Left kidney (tissue), 1 donor: ENCODE measurements at regions not wholly inside any gene's neighbourhood (a gene's known extent, or its start where the extent isn't known, plus 50 kb on each side); places are given as distances from the start of the nearest gene placed in this dataset.

Experiments used
- DNase-seq: peaks from one replicate; pipeline ENCODE4 v3.0.0-alpha.2; 2013

DNA sequence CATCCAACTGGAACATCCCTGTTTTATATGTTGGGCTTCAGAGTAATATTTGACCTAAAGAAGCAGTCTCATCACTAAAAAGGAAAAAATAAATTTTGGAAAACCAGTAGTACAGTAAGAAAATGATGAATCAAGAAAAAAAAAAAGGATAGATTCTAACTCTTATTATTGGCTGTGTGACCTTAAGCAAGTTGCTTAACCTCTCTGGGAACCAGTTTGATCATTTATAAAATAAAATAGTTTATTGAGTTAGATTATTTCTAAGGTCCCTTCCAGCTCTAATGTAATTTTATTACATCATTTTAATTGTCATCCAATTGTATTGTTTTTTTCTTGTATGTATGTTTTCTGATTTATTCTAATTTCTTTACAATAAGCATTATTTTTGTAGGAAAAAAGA is 127.0 kb downstream of the PRELID2 start:
- DNase-seq = no peak

DNA sequence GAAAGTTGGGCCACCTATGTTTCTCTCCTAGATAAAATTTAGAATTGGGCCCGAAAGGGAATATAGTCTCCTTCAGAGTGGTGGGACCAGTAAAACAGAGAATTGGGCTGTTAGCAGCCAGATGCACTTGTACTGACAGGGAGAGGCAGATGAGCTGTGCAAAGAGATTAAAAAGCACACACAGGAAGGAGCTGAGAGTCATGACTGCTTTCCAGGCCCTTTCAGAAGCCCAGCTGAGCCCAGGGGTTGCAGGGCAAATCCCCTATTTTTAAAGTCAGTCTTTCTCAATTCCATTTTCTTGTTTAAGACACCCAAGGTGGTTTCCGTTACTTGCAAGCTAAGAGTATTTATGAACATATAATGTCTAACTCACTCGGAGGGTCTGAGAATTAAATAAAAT is 130.4 kb downstream of the PRELID2 start:
- DNase-seq = no peak

DNA sequence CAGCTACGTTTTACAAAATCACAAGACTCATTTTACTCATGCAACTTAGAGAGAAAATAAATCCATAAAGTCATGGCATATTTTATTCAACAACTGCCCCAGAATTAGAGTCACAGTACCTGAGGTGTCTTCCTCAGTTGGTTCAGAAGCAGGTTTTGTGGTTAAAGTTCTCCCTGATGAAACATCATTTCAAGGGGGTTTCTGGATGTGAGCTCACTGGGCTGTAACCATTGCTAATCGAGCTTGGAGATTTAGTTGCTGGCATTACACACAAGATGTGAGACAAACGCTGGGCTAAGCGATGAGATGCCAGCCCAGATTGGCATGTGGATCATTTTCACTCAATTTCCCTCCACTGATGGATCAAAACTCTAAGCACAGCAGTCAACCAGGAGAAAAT is 131.3 kb downstream of the PRELID2 start:
- DNase-seq = no peak

DNA sequence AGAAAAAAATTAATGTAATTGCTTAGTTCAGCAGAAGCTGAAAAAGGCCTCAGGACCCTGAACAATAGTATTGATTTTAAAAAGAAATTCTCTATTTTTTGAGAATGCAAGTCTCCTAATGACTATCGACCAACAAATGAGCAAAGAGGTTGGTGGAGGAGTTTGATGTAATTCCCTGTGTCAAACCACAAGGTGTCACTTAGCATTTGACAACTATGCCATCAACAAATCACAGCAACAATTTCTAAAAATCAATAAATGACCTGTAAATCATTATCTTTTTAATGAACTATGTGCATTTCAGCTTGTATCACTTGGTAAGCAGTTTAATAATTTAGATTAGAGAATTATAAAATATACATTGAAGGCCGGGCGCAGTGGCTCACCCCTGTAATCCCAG is 133.7 kb downstream of the PRELID2 start:
- DNase-seq = no peak

DNA sequence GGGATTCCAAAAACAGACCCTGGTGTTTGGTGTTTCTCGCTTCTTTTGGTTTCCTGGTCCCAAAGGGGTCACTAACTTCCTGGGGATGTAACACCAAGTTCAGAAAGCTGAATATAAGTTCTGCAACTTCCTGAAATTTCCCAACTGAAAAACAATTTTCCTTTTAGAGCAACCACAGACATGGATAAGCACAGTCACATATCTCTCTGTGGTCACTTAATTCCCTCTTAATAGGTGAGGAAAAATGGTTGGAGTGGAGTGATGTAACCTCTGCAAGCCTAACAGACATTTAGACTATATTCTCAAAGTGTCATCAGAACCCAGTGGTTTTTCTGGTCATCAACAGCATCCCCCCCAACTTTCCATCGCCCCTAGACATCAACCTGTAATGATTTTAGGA is 135.3 kb downstream of the PRELID2 start:
- no peak for DNase-seq

DNA sequence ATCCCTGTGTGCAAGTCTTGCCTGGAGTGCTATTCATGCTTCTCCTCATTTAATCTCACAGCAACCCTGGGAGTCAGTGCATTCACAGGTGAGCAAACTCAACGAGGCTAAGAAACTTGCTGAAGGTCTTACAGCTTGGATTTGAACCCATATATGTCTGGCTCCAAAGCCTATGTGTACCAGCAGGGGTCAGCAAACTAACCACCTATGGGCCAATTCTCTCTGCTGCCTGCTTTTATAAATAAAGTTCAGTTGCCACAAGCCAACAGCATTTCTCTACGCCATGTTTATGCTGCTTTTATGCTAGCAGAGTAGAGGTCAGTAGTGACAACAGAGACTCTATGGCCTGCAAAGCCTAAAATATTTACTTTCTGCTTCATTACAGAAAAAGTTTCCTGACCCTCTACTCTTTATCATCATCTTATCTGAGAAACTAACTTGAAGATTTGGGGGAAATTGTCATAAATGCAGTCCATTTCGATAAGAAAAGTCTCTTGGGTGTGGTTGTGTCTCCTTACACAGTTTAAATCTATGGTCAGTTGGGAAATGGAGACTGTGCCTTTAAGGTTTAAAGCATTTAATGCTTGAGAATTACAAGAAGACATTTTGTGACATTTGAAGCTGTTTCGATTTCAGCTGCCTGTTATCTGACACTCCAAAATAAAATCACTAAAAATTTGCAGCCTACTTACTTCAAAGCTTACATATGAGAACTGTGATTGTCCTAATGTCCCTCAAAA is 137.7 kb downstream of the PRELID2 start:
- no peak for DNase-seq

DNA sequence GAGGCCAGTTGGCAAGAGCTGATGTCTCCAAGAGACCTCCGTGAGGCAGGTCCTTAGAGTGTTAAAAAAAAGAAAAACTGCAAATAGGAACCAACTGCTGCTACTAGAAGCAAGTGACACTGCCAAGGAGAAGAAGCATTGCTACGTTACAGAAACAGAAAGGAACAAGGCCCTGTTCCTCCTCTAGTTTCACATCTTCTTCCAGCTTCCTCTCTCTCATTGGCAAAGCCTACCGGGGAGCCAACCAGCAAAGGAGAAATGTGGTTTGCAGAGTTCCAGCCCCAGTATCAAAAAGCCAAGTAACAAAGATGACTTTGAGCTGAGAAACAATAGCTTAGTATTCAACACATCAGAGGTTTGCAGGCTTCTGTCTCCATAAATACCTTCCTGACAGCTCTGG is 145.9 kb downstream of the PRELID2 start:
- no peak for DNase-seq

DNA sequence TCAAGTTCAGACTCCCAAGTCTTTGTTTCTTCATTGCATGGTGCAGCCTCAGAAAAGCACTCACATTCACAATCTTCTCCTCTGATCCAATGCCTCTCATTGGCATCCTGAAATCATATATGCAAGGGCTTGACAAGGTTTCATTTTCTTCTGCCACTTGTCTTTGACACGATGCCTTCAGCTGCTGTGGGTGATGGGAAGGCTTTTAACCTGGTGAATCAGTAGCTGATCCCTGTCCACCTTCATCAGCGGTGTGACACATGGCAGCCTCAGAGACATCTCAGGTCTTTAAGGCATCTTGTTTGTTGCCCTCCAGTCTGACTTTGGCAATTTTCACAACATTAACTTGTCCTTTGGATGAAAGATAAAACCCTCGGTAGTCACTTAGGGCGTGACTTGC is 147.2 kb downstream of the PRELID2 start:
- DNase-seq = no peak

DNA sequence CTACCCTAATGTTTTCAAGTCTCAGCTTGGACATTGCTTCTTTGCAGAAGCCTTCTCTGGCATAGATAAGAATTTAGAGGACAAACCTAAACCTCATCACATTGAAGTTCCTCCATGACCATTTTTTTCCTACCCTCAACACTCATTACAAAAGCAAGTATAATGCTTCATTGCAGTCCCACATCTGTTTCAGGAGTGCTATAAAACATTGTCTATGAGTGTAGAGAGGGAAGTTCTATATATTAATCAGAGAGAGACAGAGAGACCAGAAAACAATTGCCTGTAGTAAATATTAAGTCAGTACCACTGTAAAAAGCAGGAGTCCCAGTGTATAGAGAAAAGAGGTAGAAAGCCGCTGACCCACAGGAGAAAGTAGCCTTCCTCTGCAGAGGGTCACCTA is 149.7 kb downstream of the PRELID2 start:
- no peak for DNase-seq

DNA sequence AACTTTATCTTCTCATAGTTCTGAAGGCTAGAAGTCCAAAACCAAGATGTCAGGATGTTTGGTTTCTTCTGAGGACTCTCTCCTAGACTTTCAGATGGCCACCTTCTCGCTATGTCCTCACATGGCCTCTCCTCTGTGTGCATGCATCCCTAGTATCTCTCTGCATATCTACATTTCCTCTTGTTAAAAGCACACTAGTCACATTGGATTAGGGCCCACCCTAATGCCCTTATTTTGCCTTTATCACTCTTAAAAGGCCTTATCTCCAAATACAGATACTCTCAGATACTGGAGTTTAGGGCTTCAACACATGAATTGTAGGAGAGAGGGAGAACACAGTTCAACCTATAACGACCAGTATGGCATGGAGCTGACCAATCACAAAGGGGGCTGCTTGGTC is 151.7 kb downstream of the PRELID2 start:
- no peak for DNase-seq

DNA sequence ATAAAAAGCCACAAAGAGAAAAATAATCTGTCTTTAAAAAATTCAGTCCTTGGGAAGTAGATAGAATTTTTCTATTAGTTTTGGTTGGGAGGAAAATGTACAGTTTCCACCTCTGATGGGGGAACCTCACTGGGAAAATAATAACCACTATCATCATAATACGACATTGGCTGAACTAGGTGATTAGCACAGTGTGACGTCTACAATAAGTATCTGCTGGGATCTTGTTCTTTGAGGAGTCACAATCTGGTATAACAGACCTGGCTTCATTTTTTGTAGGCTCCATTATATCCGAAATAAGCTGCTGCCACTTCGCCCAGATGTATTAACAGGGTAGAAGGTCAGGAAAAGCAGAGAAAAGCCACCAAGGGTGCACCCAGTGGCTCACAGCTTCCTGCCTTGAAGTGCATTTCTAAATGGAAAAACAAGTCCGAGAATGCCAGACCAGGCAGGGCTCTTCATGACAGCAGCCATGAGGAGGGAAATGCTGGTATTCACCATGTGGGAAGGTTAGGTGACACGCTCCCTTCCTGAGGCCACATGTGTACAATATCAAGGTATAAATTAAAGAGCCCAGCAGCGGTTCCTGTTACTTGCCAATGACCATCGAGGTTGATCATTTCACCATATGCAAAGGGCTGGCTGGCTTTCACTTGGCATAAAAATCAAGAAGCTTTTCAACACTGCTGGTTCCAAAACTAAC is 152.8 kb downstream of the PRELID2 start:
- DNase-seq = no peak

DNA sequence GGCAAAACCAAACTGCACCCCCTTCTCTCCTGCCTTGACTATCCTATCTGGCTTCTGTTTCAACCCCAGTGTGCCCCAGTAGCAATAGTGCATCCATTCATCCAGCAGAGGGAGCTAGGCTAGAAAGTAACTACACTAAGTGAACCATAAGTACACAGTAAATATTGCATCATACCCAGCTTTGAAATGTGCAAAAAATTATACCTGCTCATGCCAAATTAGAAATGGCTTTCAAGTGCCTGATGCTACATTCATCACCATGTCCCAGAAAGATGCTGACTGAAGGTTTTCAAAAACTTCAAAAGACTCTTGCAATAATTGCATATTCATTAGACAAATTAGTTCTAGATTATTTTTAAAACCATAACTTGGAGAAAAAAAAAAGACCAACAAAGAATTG is 153.5 kb downstream of the PRELID2 start:
- no peak for DNase-seq

DNA sequence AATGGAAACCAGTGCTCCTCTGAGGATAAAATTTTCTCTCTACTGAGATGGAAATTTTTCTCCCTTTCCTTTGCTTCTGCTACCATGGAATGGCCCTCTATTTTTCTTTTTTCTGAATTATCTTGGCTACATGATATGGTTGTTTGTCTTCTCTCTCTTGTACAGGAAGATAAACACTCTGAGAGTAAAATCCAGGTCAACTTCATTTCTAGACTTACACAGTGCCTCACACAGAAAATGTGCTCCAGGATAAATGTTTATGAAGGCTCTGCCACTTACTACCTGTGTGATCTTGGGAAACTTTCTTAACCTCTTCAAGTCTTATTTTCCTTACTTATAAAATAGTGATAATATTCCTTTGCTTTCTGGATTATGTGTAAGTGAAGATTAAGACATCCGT is 153.9 kb downstream of the PRELID2 start:
- no peak for DNase-seq

DNA sequence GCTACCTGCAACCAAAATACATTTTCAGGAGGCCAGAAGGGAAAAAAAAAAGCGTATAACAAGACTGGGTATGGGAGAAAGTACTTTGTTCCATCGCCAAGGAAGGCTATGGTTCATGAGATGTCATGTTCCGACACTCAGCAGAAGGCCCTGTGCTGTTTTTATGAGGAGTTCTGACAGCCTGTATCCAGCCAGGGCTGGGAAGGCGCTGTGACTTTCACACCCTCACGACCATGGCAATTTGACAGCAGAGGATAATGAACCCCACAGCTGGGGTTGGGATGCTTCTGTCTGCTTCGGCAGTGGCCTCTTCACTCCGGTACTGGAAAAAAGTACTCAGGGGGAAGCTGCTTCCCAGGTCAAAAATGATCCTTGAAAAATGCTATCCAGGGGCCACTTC is 154.4 kb downstream of the PRELID2 start:
- DNase-seq = no peak

DNA sequence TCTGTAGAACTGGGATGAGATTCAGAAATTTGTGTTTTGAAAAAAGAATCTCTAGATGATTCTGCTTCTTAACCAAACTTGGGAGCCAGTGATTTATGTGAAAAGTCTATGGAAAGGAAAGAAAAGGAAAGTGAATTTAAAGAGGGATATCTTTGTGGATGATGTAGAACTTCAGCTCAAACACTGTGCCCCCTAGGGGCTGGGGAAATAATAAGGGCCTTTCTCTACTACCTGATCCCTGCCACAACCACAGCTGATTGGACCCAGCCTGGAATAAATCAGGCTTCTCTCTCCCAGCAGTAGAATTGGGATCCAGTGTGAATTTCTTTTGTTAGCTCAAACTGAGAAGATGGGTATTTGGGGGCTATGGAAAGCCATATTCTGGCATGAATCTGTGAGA is 155.0 kb downstream of the PRELID2 start:
- no peak for DNase-seq

DNA sequence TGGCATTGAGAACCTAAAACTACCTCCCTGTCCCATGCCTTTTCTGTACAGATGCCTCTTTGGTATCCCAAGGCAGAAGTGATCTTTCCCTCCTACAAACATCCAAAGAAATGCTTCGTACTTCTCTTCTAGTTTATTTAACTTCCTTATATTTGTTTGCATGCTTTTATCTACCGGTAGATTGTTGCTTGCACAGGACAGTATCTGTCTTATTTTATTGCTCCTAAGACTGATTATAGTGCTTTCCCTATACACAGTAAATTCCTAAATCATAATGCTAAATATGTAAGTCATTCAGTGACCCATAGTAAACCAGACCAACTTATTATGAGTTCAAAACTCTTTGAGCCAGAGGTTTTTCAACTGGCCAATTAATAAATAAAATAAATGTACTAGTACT is 156.9 kb downstream of the PRELID2 start:
- DNase-seq = no peak

DNA sequence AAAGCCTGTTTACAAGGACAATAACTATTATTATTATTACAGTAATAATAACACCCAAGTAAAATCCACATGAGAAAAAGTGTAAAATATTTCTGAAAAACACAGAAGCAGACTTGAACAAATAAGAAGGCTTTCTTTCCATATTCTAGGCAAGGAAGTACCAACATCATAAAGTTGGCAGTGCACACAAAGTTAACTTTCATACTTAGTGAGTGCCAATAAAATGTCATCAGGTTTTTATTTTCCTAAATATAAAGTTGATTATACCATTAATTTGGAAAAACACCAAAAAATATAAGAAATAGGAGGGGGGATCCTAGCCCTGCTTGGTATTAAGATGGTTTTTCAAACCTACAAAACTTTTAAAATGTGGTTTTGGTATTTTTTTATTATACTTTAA is 161.4 kb downstream of the PRELID2 start:
- no peak for DNase-seq

DNA sequence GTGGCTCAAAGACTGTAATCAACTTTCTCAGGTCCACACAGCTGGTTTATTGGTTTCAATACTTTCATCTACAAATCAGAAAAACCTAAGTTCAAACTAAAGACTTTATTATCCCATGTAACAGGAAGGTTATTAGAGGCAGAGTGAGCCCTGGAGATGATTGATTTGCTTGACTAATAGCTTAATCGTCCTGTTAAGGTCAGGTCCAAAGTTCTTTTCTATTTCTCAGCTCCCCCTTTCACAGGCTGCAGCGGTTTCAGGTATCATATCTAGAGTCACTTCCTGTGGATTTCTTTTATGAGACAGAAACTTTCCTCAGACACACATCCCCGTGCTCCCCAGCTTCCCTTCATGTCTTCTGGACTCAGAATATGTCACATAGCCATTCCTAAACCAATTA is 166.4 kb downstream of the PRELID2 start:
- no peak for DNase-seq

DNA sequence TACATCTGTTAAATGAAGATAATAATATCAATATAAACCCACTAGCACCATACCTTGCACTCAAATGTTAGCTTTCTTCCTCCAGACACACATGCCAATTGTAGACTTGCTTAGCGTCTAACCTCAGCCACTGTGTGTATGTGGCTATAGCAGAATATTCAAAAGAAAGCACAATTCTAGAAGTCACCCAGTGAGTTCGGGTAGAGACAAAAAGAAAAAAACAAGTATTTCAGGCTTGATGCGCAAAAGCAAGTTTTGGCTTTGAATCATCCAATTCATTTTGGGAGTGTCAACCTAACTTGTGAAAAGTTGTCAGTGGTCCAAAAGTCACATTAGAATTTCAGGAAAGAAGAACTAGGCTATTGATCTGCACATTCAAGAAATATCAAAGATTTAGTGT is 167.4 kb downstream of the PRELID2 start:
- no peak for DNase-seq

DNA sequence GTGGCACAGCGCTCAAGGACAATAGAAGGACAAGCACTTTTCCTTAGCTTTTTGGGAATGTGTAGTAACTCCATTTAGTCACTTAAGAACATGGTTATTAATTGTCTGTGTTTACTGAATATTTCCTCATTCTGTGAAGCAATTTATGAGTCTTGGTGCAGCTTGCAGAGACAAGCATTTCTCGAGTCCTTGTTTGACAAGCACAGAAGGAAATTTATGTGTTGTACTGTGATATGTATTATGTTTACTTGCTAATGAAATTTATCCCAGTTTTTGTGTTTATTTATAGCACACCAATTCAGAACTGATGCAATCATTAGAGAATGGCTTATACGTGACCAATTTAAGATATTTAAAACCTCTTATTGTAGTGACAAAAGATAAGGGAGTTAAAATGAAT is 168.6 kb downstream of the PRELID2 start:
- no peak for DNase-seq

DNA sequence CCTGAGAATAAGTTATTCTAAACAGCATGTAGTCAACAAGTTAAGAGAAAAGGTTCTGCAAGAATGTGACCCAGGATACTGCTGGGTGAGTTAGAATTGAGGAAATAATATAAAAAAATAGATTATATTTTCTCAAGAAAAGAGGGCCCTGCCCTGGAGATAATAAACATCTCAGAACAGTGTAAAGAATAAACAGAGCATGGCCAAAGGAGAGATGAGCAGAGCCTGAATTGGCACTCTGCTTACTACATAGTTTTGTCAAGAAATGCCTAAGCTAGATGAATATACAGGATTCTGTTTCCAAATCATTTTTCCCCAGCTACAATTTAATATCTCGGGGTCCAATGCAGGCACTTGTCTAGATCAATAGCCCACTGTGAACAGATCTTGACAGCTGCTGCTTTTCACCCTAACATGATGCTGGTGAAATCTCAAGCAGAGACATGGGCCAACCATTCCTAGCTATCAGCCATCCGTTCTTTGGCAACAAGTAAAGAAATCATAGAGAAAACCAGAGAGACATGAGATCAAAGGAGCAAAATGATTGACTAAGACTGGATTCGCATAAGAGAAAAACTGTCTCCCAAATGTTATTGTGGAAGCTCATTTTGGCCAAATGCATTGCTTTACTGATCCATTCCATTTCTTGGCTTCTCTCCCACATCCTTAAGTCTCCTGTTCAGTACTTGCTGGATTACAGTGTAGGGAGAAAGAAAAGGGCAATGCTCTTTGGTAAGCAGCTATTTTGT is 173.2 kb downstream of the PRELID2 start:
- no peak for DNase-seq

DNA sequence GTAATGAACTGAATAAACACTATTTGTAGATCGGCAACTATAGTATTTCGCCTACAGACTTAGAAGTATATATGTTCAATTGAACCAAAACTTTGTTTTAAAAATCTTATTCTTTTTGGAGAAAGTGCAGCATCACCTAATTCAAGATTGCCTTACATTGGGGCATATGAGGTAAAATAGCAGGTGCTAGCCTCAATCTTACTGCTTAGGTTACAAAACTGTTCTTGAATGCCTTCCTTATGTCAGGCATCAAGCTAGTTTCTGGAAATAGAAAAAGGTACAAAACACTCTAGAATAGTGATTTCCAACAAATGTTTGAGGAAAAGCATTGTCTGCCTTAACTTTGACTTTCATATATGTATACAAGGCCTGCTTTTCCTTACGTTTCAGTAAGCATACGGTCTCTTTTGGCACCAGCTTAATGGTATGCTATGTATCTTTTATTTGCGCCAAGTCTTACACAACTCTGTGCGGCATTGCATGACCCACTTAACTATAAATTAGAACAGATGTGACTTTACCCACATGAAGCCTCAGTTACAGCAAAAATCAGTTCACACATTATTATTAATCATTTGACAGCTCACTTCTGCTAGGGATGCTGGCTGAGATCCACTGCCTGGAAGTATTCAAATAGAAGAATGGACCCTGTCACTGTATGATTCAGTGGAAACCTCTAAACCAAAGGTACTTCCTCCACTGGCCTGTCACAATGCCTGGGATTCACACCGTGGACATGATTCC is 174.1 kb downstream of the PRELID2 start:
- no peak for DNase-seq

DNA sequence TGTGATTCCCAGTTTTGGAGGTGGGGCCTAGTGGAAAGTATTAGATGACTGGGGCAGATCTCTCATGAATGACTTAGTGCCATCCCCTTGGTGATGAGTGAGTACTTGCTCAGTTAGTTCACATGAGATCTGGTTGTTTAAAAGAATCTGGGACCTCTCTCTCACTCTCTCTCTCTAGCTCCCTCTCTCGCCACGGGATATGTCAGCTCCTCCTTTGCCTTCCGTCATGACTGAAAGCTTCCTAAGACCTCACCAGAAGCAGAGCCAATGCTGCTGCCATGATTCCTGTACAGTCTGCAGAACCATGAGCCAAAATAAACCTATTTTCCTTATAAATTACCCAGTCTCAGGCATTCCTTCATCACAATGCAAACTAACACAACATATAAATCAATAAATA is 176.7 kb downstream of the PRELID2 start:
- no peak for DNase-seq
